ENCODE measurements at regions not wholly inside any gene's neighbourhood (a gene's known extent, or its start where the extent isn't known, plus 50 kb on each side); places are given as distances from the start of the nearest gene placed in this dataset.

DNA sequence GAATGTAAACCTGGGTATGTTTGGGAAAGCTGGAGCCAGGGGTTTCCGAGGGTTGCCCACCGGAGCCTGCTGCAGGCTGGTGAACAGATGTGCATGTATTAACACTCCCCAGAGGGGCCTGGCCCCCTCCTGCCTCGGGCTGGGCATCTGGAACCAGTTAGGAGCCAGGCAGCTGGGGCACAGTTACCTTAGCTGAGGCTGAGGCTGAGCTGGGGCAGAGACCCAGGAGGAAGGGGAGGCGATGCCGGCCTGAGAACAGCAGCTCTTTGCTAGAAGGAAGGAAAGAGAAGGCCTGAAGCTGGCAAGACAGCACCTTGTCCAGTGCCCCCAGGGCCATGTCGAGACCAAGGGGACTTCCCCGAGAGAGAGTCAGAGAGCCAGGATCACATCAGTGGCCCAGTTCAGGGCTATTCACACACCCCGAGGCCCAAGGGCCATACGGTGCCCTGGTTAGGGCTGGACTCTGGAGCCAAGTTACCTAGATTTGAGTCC lies 65.8 kb downstream of the RMI2 start:
- TF ChIP-seq, protein P1, sequence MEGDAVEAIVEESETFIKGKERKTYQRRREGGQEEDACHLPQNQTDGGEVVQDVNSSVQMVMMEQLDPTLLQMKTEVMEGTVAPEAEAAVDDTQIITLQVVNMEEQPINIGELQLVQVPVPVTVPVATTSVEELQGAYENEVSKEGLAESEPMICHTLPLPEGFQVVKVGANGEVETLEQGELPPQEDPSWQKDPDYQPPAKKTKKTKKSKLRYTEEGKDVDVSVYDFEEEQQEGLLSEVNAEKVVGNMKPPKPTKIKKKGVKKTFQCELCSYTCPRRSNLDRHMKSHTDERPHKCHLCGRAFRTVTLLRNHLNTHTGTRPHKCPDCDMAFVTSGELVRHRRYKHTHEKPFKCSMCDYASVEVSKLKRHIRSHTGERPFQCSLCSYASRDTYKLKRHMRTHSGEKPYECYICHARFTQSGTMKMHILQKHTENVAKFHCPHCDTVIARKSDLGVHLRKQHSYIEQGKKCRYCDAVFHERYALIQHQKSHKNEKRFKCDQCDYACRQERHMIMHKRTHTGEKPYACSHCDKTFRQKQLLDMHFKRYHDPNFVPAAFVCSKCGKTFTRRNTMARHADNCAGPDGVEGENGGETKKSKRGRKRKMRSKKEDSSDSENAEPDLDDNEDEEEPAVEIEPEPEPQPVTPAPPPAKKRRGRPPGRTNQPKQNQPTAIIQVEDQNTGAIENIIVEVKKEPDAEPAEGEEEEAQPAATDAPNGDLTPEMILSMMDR (IDR thresholded peaks at IDR 0.05; ENCODE audit: low read depth, low read length, missing input control) = no peak
- TF ChIP-seq HNF4G (IDR thresholded peaks at IDR 0.05) = no peak
- TF ChIP-seq RAD21 (IDR thresholded peaks at IDR 0.05) = no peak
- no peak for TF ChIP-seq FOXA1 (IDR thresholded peaks at IDR 0.05)
- TF ChIP-seq SP1 (IDR thresholded peaks at IDR 0.05) = no peak
- TF ChIP-seq TAF1 (conservative IDR thresholded peaks at IDR 0.05) = no peak
- TF ChIP-seq EGR1 (IDR thresholded peaks at IDR 0.05; ENCODE audit: low read depth in 2 of 2) = no peak
- TF ChIP-seq, protein P2, sequence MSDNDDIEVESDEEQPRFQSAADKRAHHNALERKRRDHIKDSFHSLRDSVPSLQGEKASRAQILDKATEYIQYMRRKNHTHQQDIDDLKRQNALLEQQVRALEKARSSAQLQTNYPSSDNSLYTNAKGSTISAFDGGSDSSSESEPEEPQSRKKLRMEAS (IDR thresholded peaks at IDR 0.05) = no peak
- TF ChIP-seq YY1 (IDR thresholded peaks at IDR 0.05) = no peak
- TF ChIP-seq JUND (IDR thresholded peaks at IDR 0.05) = no peak
- no peak for TF ChIP-seq GABPA (IDR thresholded peaks at IDR 0.05 in 1 of 2, conservative IDR thresholded peaks at IDR 0.05 in 1 of 2)

All from liver (tissue), 3 donors.